HG03571 (cell line): ENCODE measurements at regions not wholly inside any gene's neighbourhood (a gene's known extent, or its start where the extent isn't known, plus 50 kb on each side); places are given as distances from the start of the nearest gene placed in this dataset.
"Not testable (repeated sequence)": the region's sequence is repeated elsewhere in the genome, so short reads cannot be mapped to it uniquely, and the experiment has no call there.

Source experiments
- ATAC-seq: cut with Tn5 transposase; IDR thresholded peaks from one replicate; pipeline ENCODE4 v1.9.1; 2021; ENCODE audit not compliant: unreplicated experiment

DNA sequence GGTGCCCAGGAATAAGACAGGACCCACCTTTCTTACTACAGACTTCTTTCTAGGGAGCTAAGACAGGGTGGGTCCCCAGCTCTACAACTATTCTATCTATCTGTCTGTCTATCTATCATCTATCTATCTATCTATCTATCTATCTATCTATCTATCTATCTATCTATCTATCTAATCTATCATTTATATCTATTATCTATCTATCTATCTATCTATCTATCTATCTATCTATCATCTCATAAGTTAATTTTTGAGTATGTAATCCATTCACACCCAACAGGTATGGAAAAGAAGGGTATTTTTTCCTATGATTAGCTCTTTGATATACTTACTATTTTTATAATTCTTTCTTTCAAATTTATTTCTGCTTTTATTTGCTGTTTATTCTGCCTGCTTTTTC lies 55.9 kb downstream of the BAMBI start:
- ATAC-seq = no peak

DNA sequence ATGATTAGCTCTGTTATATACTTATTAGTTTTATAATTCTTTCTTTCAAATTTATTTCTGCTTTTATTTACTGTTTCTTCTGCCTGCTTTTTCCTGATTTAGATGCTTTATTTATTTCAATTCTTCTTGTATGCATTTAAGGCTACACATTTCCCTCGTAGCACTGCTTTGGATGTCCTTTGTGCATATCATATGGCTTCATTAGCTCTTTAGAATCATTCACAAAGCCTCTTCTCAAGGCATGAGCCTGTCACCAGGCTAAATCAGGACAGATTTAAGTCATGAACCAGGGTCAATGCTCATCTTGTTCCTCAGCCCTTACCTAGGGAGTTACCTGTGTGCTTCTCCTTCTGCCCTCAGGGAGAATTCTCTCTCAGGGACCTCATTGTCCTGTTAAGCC lies 56.3 kb downstream of the BAMBI start:
- no peak for ATAC-seq

DNA sequence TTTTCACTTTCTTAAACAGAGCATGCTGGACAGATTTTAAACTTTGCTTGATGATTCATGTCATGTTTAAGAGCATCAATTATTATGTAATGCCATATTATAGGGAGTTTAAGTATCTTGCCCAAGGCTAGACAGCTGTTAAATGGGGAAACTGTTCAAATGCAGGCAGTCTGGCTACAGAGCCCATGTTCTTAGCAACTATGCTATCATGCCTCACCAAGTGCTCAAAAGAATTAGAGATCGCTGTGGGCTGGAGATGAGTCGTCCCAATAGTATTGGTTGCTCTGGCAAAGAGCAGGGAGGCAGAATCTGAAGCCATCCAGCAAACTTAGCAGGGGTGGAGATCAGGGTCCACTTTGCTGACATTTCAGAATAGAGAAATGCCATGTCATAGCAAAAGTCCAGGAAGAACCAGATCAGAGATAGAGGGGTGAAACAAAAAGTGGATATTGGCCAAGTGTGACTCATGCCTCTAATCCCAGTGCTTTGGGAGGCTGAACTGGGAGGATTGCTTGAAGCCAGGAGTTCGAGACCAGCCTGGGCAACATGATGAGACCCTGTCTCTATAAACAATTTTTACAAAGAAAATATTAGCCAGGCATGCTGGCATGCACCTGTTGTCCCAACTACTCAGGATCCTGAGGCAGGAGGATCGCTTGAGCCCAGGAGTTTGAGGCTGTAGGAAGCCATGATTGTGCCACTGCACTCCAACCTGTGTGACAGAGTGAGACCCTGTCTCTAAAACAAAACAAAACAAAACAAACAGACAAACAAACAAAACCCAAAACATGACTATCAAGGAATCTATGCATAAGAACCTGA lies 57.8 kb downstream of the BAMBI start:
- no peak for ATAC-seq

DNA sequence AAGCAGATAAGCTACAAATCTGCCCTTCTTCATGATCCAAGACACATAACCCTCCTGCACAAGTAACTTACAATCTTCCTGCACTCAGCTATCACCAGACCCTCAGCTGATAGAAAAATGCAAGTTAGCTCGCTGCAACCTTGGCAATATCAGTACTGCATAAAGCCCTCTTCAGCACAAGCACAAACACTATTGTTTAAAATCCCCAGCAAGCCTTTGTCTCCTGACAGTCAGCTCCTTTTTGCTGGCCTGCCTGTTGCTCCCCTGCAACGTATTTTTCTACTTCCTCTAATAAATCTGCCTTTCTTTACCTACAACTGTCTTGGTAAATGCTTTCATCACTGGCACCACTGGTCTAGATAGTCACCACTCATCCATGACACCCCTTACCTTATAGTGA lies 59.8 kb downstream of the BAMBI start:
- no peak for ATAC-seq

DNA sequence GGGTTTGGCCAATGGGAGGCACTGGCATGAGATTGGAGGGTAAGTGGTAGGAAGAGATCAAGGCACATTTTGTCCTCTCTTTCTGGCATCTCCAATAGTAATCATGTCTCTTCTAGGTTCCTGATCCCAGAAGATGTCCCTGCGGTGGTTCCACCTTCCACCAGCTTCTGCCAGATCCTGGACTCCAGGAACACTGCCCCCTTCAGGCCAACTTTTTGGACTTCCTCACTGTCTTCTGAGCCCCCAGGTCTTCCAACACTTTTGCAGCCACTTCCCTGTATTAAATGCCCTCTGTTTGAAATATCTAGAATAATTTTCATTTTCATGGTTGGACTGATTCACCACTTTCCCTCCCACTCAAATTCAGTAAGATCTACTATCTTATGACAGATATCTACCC lies 60.9 kb downstream of the BAMBI start:
- ATAC-seq = no peak

DNA sequence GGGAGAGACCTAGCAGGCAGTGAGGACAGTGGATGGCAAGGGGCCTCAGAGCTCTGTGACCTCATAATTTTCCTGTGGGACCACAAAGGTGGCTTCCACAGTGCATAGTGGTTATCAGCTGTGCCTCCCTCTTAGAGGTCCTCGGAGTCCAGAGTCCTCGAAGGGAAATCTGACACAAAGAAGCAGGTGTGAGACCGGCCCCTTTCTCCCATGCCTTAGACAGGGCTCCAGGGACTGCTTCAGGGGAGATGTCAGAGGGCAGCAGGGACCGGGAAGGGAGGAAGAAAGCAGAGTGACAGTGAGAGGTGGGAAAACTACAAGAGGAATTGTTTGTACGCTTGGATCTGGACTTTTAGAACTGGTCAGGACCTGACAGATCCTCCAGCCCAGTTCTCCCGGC lies 66.3 kb downstream of the BAMBI start:
- no peak for ATAC-seq

DNA sequence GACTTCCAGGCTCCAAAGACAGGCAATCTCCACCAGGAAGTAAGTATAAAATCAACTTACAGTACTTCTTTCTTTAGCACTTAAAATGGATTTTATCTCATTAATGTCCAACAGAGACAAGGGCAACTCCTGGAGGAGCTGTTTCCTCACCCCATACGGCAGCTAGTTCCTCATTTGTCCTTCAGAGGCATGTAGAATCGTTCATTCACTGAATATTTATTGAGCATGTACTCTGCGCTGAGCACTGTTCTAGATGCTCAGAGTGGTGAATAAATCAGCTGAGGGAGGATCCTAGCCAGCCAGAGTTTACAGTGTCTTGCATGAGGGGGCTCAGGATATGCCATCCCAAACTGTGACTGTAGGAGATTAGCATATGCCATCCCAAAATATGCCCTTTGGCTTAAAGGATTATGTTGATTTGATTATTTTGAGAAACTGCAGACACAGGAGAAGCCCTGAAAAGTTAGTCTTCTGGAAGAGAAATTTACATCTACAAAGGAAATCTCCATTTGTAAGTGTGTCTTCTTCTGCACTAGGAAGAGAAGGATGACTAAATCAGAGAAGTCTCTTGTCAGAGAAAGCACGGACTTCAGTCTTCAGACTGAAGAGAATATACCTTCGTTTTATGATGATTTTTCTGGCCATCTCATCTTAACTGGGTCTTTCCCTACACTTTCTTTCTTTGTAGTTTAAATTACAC lies 66.9 kb downstream of the BAMBI start:
- no peak for ATAC-seq

DNA sequence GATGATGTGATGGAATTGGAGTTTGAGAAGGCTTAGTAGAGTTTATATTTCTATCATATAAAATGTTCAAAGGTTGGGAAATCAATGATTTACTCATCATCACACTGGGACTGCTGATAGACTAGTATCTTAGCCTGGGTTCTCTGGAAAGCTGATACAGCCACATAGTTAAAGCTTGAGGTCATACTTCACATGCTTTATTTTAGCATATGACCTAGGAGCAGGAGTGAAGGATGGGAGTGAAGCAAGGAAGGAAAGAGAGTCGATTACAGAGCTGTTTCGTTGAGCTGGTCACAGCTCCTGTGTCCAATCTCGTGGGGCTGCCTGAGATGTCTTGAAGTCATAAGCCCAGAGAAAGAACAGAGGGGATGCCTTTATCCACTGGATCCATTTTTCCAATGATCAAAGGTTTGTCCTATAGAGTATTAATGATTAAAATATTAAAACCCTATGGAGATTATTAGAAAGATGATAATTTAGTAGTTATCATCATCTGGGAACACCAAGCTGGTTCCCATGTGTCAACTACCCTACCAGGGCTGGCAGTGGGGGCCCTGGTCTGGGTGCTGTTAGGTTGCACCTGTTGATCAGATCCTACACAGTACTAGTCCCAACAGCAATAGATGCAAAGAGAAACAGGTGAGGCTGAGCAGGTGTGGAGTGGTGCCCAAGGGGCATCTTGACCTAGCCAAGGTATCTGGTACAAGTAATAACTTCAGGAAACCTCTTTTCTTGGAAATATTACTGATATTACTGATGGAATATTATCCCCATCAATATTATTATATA lies 77.8 kb downstream of the BAMBI start:
- ATAC-seq = no peak

DNA sequence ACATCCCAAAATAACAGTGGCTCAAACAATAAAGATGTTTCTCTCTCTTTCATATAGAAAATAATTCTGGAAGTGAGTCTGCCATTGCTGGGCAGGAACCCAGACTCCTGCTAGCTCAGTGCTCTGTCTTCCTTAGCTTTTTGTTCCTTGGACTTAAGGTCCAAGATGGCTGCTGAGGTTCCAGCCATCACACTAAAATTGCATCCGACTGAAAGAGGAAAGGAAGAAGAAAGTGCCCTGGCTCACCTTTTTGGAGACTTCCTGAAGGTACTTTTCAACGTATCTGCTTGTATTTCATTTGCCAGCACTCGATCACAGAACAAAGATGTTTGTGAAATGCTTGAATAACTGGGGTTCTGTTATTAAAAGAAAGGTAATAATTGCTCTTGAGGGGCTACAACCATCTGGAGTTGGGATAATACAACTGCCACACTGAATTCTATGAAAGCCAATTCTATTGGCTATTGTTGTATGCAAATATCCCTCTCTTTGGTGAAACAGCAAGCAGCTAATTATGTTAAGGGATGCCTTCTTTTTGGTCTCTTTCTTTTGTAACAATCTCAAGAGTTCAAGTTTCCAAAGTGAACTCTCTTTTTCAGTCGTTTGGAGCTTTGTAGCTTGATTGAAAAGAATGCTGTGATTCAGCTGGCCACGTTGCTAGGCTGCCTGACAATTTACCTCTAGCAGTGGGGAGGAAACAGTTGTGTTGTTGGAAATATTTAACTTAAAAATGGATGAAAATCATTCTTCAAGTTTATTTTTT lies 83.9 kb downstream of the BAMBI start:
- no peak for ATAC-seq

DNA sequence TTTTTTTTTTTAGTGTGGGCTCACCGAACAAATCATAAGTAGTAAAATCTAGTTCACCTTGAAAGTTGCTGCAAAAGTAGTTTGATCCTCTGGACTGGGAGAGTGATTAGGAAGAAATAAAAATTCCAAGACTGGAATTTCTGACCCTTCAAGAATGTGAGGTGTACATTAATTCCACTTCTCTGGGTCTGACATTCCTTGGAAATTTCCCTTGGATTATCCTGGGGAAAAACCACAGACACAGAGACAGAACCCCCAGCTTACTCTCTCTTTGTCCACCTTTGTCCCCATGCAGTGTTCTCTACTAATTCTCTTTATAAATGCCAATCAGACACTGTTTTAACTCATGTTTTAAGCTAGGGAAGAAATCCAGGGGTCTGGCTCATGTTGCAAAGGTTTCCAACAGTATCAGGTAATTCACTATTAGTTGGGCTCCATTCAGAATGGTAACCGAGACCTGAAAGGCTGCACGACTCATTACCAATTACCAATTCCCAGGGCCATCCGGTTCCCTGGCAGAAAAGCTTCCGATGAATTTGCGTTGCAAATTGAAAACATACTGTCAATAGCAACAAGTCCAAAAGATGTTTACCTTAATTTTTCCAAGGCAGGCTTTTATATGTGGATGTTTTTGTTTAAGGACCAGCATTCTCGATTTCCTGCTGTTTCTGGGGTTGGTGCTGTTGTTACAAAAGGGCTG lies 86.3 kb downstream of the BAMBI start:
- ATAC-seq = no peak

DNA sequence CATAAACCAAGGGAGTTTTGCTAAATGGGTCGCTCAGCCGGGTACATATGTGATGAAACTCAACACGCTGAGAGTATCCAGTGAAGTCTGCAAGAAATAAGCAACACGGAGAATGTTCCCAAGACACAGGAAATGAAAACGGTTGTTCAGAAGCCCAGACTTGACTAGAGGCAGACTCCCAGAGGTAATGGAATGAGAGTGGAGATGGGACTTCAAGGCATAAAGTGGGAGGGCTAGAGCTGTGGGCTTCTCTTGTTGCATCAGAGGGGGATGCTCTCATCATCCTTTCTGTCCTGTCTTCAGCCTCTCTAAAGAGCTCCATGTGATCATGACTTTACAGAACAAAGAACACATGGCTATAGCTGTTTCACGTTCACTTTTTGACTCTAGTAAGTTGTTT lies 88.3 kb downstream of the BAMBI start:
- no peak for ATAC-seq

DNA sequence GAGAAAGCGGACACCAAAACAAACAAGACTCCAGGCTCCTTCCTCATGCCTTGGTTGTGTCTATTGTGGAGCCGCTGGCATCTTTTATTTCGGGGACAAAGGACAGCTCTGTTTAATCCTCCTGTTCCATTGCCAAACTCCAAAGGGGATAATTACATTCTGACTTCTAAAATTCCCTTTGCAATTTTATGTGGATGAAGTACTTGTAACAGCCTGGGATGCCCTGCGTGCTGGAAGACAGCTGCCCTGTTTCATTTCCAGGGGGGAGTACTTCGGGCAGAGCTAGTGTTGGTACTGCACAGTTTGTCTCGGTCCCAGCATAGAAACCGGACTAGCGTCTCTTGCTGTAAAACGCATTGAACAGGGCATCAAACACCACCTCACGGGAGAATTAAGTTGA lies 90.9 kb downstream of the BAMBI start:
- no peak for ATAC-seq

DNA sequence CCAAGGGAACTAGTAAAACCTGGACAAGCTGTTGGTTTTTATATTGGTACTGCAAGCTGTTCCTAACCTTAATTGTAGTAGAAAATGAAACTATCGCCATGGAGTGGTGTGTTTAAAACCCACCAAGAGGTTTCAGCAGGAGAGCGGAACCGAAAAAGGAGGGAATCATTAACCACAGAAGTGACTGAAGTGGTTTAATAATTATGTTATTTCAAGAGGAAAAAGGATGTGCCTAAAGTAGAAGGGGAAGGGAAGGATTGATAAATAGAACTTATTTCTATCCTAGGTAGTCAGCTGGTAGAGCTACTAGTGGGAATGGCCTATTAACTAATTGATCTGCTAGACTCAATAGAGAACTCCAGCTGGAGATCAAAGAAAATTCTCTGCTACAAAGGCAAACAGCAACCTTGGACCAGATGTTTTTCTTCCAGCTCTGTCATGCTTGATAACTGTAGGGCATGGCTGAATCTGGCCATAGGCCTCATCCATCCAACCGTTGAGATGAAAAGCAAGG lies 91.8 kb downstream of the BAMBI start:
- ATAC-seq = no peak

DNA sequence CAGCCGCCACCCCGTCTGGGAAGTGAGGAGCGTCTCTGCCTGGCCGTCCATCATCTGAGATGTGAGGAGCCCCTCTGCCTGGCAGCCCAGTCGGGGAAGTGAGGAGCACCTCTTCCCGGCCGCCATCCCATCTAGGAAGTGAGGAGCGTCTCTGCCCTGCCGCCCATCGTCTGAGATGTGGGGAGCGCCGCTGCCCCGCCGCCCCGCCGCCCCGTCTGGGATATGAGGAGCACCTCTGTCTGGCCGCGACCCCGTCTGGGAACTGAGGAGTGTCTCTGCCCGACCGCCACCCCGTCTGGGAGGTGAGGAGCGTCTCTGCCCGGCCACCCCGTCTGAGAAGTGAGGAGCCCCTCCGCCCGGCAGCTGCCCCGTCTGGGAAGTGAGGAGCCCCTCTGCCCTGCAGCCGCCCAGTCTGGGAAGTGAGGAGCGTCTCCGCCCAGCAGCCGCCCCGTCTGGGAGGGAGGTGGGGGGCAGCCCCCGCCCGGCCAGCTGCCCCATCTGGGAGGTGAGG lies 94.3 kb downstream of the BAMBI start:
- not testable (repeated sequence) for ATAC-seq

DNA sequence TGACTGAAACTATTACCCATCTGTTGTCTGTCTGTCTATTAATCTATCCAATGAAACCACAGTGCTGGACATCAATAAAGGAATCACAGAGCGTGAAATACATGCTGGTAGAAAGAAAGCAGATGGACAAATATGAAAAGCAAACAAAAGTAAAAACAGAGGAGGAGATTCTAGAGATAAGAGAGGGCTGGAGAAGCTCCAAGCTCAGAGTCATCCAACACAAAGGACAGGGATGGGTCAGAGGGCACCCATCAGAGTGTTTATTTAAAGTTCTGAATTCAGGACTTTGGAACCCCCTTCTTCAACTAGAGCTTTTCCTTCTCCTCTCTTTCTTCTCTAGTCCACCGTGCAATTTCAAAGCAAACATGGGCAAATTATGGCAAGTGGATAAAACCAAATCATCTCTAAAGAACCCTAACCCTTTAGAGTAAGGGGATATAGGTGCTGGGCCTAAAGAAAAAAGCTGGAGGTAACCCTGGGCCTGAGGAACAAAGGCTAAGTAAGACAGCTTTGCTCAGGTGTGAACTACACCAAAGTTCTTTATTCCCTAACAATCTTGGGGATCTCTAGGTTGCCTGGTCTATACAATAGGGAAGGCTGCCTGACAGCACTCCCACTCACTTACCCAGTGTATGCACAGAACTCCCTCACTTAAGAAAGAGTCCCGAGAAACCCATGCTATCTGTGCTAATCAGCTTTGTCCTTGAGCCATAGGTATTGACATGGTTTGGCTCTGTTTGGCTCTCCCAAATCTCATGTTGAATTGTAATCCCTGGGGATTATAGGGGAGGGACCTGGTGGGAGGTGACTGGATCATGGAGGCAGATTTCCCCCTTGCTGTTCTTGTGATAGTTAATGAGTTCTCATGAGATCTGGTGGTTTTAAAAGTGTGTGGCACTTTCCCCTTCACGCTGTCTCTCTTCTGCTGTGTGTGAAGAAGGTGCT lies 97.0 kb downstream of the BAMBI start:
- ATAC-seq = no peak

DNA sequence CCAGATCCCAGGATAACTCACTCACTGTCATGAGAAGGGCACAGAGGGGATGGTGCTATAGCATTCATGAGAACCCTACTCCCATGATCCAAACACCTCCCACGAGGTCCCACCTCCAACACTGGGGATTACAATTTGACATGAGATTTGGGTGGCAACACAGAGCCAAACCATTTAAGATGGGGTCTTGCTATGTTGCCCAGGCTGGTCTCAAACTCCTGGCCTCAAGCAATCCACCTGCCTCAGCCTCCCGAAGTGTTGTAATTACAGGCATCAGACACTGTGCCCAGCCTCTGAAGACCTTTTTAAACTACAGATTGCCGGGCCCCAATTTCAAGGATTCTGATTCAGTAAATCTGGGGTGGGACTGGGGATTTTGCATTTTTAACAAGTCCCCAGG lies 98.5 kb downstream of the BAMBI start:
- ATAC-seq = no peak

DNA sequence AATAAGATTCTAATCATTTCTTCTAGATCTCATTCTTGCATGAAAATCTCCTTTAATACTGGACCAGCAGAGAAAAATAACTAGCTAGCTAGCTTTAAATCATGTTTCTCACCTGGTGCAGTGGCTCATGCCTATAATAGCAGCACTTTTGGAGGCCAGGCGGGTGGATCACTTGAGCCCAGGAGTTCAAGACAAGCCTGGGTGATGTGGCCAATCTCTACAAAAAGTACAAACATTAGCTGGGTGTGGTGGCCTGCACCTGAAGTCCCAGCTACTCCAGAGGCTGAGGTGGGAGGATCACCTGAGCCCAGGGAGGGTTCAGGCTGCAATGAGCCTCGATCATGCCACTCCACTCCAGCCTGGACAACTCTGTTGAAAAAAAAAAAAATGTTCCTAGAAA lies 99.2 kb downstream of the BAMBI start:
- ATAC-seq = no peak

DNA sequence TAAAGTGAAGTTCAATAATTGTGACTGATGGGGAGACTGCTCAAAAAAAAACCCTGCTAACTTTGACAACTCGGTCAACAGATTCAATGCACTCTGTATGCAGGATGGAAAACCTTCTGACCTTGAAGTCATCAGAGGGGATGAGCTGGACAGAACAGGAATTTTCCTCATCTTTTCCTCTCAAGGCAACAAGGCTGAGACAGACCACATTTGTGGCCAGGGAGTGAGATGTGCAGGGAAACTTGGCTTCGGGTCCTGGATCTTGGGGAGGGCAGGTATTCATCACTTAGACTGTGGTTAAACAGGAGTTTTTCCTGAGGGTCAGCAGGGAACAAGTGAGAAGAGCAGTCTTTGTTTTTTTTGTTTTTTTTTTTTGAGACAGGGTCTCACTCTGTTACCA lies 100.6 kb downstream of the BAMBI start:
- no peak for ATAC-seq

DNA sequence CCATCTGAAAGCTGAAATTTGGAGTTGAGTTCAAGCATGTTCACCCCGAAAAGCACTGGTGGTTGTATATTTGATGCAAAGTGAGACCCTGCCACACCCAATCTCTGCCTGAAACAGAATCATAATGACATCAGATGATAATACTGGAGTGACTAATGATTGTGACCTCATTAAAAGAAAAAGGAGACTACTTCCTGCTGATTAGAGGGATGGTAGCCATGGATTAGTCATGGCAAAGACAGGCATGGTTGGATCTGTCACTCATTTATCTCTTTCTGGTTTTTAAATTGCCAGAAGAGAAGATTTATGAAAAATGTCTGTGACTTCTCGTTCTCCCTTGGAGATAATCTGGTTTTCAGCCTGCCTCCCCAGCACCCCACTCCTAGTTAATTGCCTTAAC lies 101.2 kb downstream of the BAMBI start:
- ATAC-seq = no peak
